ENCODE measurements at regions not wholly inside any gene's neighbourhood (a gene's known extent, or its start where the extent isn't known, plus 50 kb on each side); places are given as distances from the start of the nearest gene placed in this dataset.

DNA sequence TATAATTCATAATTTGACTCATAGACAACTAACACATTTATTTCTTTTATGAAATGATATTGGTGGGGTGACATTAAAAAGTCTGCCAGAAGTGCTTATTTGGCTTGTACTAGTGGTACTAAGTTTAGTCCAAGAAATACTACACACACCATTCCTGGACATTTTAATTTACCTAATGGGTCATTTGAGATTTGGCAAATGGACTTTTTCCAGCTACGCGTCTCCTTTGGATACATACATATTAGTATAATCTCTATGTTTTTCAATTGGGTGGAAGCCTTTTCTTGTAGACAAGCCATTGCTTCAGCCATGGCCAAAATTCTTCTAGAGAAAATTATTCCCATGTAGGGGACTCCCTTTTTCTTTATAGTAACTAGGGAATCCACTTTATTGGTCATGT, 968.5 kb downstream of the C4orf33 start:
- 93% methylated on average over 2 of the region's 2 CpGs for WGBS (ENCODE audit: missing lambda C conversion rate)
- ATAC-seq = no peak
- ChIA-PET CTCF (no interaction called here), POLR2A (no interaction called here)
- H3K9me3 ChIP-seq = no peaks in the 10 kb centered on the region
- TF ChIP-seq ZNF302 (CRISPR knock-in tag; IDR thresholded peaks at IDR 0.05) (no peak), MAFK (IDR thresholded peaks at IDR 0.05; ENCODE audit: partially characterized antibody) (no peak), MYC (IDR thresholded peaks at IDR 0.05; ENCODE audit: borderline replicate concordance, low read length) (no peak), FOSB (CRISPR knock-in tag; IDR thresholded peaks at IDR 0.05) (no peak), CBX8 (IDR thresholded peaks at IDR 0.05) (no peak), CEBPB (IDR thresholded peaks at IDR 0.05) (no peak), EHMT2 (IDR thresholded peaks at IDR 0.05; ENCODE audit: low read depth) (no peak), HEYL (CRISPR knock-in tag; IDR thresholded peaks at IDR 0.05) (no peak), POLR2A (IDR thresholded peaks at IDR 0.05; ENCODE audit: low read length) (no peak), ZSCAN20 (CRISPR knock-in tag; IDR thresholded peaks at IDR 0.05) (no peak), SMC3 (IDR thresholded peaks at IDR 0.05) (no peak), BHLHE40 (IDR thresholded peaks at IDR 0.05; ENCODE audit: low read depth, low read length) (no peak), RARB (CRISPR knock-in tag; IDR thresholded peaks at IDR 0.05) (no peak), ZC3H11A (IDR thresholded peaks at IDR 0.05) (no peak), SREBF2 (IDR thresholded peaks at IDR 0.05) (no peak), RNF2 (IDR thresholded peaks at IDR 0.05; ENCODE audit: borderline replicate concordance, low read depth) (no peak), NFE2L2 (conservative IDR thresholded peaks at IDR 0.05; ENCODE audit: low read length) (no peak)
- TF ChIP-seq, protein P1, sequence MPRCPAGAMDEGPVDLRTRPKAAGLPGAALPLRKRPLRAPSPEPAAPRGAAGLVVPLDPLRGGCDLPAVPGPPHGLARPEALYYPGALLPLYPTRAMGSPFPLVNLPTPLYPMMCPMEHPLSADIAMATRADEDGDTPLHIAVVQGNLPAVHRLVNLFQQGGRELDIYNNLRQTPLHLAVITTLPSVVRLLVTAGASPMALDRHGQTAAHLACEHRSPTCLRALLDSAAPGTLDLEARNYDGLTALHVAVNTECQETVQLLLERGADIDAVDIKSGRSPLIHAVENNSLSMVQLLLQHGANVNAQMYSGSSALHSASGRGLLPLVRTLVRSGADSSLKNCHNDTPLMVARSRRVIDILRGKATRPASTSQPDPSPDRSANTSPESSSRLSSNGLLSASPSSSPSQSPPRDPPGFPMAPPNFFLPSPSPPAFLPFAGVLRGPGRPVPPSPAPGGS (IDR thresholded peaks at IDR 0.05) = no peak
- TF ChIP-seq, protein P2, sequence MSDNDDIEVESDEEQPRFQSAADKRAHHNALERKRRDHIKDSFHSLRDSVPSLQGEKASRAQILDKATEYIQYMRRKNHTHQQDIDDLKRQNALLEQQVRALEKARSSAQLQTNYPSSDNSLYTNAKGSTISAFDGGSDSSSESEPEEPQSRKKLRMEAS (IDR thresholded peaks at IDR 0.05) = no peak
- TF ChIP-seq, protein P3, sequence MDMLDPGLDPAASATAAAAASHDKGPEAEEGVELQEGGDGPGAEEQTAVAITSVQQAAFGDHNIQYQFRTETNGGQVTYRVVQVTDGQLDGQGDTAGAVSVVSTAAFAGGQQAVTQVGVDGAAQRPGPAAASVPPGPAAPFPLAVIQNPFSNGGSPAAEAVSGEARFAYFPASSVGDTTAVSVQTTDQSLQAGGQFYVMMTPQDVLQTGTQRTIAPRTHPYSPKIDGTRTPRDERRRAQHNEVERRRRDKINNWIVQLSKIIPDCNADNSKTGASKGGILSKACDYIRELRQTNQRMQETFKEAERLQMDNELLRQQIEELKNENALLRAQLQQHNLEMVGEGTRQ (IDR thresholded peaks at IDR 0.05) = no peak
- FAIRE-seq = no peak
- no peak overlapping the region for H3K27ac ChIP-seq
- no peak overlapping the region for H3K4me2 ChIP-seq
- H3K4me1 ChIP-seq = no peaks in the 10 kb centered on the region
- no peak for DNase-seq (ENCODE audit: low read depth in 1 of 2, low spot score in 1 of 2)
- no peak overlapping the region for H3K4me3 ChIP-seq

DNA sequence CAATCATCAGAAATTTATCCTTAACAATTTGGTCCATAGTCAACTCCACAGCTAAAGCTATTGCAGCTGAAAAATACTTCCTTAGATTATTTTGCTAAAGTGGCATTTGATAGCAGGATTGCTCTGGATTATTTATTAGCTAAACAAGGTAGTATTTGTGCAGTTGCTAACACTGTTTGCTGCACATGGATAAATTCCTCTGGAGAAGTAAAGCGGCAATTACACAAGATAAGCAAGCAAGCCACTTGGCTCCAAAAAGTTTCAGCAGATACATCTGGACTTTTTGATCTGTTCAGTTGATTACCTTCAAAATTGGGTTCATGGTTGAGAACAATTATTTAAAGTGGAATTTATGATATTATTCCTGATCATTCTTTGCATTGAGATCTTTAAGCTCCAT, 971.5 kb downstream of the C4orf33 start:
- 71% methylated on average over 1 of the region's 1 CpG for whole genome bisulfite sequencing (ENCODE audit: missing lambda C conversion rate)
- no peak overlapping the region for H3K4me2 ChIP-seq
- ATAC-seq (no peak), DNase-seq (ENCODE audit: low read depth in 1 of 2, low spot score in 1 of 2) (no peak), FAIRE-seq (no peak)
- CTCF ChIA-PET = no interaction called here
- H3K27ac ChIP-seq = no peak overlapping the region
- no peak for TF ChIP-seq CTCF (IDR thresholded peaks at IDR 0.05)
- TF ChIP-seq ZC3H11A (IDR thresholded peaks at IDR 0.05) = no peak
- TF ChIP-seq FOSL2 (IDR thresholded peaks at IDR 0.05) = no peak
- no peak for TF ChIP-seq FOSL2 (CRISPR knock-in tag; IDR thresholded peaks at IDR 0.05)
- no peak for TF ChIP-seq PBX3 (IDR thresholded peaks at IDR 0.05)
- TF ChIP-seq RARB (CRISPR knock-in tag; IDR thresholded peaks at IDR 0.05) = no peak
- no peak for TF ChIP-seq CHD2 (IDR thresholded peaks at IDR 0.05; ENCODE audit: low read length, partially characterized antibody)
- TF ChIP-seq CBX8 (IDR thresholded peaks at IDR 0.05) = no peak
- no peak for TF ChIP-seq ESRRA (IDR thresholded peaks at IDR 0.05; ENCODE audit: borderline replicate concordance, low read length)
- no peak for TF ChIP-seq NPAS2 (CRISPR knock-in tag; IDR thresholded peaks at IDR 0.05; ENCODE audit: borderline replicate concordance)
- no peak for TF ChIP-seq FOSB (CRISPR knock-in tag; IDR thresholded peaks at IDR 0.05)
- no peak for TF ChIP-seq RAD21 (conservative IDR thresholded peaks at IDR 0.05 in 1 of 2, IDR thresholded peaks at IDR 0.05 in 1 of 2)
- TF ChIP-seq MAZ (IDR thresholded peaks at IDR 0.05; ENCODE audit: borderline replicate concordance, low read depth, low read length) = no peak
- POLR2A ChIA-PET = no interaction called here
- no peaks in the 10 kb centered on the region for H3K9me3 ChIP-seq
- no peak overlapping the region for H3K4me3 ChIP-seq
- H3K4me1 ChIP-seq = no peaks in the 10 kb centered on the region

Measured in A549 (cell line).